DND-41 (cell line): ENCODE measurements at regions not wholly inside any gene's neighbourhood (a gene's known extent, or its start where the extent isn't known, plus 50 kb on each side); places are given as distances from the start of the nearest gene placed in this dataset.

Source experiments
- CTCF ChIP-seq: IDR thresholded peaks from 2 replicates; pipeline ENCODE4 v1.5.1; 2012; ENCODE audit warnings: borderline replicate concordance, low read length, moderate library complexity, mild to moderate bottlenecking; ENCODE audit not compliant: poor library complexity, severe bottlenecking; ENCODE audit errors: extremely low read depth
- EZH2 ChIP-seq: IDR thresholded peaks from 3 replicates; pipeline ENCODE4 v1.6.1; 2012; ENCODE audit warnings: borderline replicate concordance, low read depth, mild to moderate bottlenecking, moderate library complexity, low read length, inconsistent platforms; ENCODE audit not compliant: severe bottlenecking

- TF ChIP-seq CTCF, result no peak
- no peak for TF ChIP-seq EZH2
These were observed 76.4 kb downstream of the EBLN2 start for GRCh38 chr3:73137736-73138403.
